HG03159 (cell line): ENCODE measurements at regions not wholly inside any gene's neighbourhood (a gene's known extent, or its start where the extent isn't known, plus 50 kb on each side); places are given as distances from the start of the nearest gene placed in this dataset.
"Not testable (repeated sequence)": the region's sequence is repeated elsewhere in the genome, so short reads cannot be mapped to it uniquely, and the experiment has no call there.

ENCODE experiments used
- ATAC-seq: cut with Tn5 transposase; IDR thresholded peaks from one replicate; pipeline ENCODE4 v1.9.1; 2021; ENCODE audit warnings: mild to moderate bottlenecking, moderate library complexity; ENCODE audit not compliant: unreplicated experiment

GRCh38 chr15:93333796-93334195, 244.8 kb upstream of the RGMA start:
- ATAC-seq = no peak

- ATAC-seq = not testable (repeated sequence)
Measured at GRCh38 chr15:93333126-93333525, 244.1 kb upstream of the RGMA start.

DNA sequence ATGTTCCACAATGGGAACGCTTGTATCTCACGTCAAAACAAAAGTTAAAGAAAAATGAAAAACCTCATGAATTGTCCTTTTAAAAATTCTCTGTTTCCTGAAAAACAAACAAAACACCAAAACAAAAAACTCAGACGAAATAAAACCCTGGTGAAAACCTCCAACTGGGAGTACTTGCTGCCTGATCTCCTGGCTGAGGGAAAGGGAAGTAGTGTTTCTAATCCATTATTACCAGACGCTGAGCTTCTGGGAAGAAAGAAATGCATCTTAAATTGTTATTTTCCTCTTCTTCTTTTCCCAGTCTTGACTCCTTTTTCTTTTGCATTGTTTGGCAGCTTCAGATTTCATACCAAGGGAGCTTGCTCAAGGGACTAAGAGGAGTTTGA, 243.2 kb upstream of the RGMA start:
- no peak for ATAC-seq

- no peak for ATAC-seq
Measured at GRCh38 chr15:93331545-93332167, 242.6 kb upstream of the RGMA start.

DNA sequence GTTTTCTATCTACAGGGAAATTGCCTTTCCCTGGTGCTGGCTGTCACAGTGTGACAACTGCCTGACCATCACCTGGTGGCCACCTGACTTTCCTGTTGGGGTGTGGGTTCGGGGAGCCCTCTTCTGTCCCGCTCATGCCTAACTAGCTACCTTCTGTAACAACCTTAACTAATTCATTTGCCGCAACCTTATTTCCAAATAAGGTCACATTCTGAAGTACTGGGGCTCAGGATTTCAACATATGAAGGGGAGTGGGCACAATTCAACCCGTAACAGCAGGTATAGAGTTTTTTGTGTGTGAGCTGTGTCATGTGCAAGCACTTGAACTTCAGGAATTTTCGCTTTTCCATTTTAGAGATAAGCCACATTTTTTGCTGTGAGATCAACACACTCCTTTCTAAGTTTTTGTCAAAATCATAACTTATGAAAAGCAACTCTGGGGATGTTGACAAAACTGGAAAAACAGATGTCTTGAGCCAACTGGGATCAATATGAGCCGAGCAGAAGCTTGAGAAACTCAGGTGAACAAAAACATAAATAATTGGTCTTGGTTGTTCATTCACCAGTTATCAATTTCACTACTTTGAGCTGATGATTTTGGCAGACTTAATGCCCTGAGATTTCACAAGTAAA, 242.0 kb upstream of the RGMA start:
- ATAC-seq = no peak

DNA sequence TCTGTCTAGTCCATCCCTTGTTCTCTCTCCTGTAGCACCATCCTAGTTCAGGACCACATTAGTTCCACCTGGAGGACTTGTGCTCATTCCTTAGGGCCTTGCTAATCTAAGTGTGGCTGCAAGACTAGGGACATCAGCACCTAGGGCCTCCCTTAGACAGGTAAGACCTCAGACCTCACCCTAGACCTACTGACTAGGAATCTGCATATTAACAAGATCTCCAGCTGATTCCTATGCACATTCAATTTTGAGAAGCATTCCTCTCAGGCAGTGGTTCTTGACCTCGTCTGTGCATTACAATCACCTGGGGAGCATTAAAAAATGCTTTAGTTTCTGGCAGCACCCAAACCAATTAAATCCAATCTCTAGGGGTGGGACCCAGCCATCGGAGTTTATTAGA, 238.4 kb upstream of the RGMA start:
- ATAC-seq = no peak

DNA sequence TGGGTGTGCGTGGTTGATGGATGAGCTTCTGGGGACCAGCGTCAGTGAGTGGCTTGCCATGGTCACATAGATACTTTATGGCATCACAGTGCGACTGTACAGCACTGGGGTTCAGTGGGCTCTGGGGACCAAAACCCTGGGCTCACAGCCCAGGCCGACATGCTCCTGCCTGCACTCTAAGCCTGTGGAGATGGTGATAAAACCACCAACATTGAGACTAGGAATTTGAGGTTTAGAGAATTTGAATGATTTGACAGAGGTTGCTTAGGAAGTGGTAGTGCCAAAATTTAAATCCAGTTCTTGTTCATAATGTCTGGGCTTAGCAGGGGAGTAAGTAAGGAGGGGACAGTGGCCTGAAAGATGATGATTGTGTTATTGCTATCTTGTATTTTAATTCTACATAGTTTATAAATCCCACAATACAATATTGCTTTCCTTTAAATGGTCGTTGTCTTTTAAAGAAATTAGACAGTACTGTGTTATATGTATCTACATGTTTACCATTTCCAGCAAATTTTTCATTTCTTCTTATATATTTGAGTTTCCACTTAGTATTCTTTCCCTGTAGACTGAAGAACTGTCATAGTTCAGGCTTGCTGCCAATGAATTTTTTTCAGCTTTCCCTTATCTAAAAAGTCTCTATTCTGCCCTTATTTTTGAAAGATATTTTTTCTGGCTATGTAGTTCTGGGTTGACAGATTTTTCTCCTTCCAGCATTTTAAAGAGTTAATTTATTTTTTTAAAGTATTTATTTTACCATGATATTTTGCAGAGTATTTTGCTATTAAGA, 235.4 kb upstream of the RGMA start:
- ATAC-seq = no peak

- ATAC-seq = no peak
Measured at GRCh38 chr15:93321881-93322282, 232.9 kb upstream of the RGMA start.

DNA sequence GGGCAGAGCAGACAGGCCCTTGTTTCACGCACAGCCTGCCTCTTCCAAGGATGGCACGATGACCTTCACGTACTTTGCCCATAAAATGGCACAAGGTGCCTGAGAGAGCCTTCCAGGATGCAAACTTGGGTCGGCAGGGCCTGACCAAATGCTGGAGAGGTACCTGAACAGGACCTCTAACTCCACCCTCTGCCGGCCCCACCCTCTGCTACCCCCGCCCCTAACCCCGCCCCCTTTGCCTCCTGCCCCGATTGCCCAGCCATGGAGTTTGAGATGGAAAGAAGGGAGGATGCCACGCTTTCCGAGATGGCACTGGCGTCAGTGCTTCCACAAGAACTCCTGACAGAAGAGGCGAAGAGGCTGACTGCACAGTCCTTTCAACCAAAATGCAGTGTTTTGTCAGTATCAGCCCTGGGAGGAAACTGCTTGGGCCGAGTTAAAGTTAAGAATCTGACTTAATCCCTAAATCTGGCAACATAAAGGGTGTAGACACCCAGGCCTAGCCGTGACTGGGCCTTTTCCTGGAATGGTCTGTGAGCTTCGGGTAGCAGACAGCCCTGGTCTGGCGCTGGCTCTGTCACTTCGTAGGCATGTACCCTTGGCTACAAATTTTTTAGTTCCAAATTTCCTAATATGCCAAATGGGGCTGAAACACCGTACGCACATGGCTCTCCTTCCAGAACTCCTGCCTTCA, 230.3 kb upstream of the RGMA start:
- ATAC-seq = no peak

GRCh38 chr15:93317772-93318171, 228.8 kb upstream of the RGMA start:
- ATAC-seq = no peak

DNA sequence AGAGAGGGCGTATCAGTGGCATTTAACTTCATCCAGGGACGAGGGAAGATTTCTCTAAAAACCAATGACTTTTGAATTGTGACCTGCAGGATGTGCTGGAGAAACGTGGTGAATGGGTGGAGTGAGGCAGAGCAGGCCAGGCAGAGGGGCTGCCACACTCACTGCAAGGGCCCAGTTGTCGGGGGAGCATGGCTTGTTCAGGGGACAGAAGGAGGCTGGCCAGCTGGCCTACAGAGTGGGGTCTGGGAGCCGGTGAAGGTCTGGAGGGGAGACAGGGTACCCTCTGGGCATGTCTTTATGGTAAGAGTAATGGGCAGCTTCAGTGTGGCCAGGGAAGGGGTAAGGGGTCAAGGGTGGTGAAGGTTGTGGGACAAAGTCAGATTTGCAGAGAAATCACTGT, 225.2 kb upstream of the RGMA start:
- no peak for ATAC-seq

DNA sequence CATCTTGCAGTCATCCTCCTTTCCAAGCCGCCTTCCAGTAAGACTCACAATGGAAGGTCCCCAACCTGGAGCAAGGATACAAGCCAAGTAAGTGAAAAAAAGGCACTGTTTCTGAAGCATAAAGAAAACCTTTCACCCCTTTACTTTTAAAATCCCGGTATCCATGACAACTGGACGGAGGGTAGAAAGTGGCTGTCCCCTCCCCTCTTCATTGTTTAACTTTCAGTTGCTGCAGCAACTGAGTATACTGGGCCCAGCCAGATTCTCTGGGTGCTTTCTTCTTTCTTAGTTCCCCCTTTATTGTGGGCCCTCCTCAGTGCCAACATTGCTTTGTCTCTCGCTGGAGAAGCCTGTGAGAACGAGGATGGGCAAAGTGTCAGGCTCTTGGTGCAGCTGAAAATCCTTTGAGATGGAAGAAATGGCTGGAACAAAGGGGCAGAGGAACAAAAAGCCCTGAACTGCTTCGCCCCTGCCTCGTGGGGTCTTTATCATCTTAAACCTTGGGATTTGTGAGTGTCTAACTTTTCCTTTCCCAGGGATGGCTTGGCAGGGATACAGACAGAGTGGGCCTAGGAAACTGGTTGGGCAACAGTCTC, 224.0 kb upstream of the RGMA start:
- no peak for ATAC-seq

- ATAC-seq = no peak
Measured at GRCh38 chr15:93311620-93312019, 222.6 kb upstream of the RGMA start.

DNA sequence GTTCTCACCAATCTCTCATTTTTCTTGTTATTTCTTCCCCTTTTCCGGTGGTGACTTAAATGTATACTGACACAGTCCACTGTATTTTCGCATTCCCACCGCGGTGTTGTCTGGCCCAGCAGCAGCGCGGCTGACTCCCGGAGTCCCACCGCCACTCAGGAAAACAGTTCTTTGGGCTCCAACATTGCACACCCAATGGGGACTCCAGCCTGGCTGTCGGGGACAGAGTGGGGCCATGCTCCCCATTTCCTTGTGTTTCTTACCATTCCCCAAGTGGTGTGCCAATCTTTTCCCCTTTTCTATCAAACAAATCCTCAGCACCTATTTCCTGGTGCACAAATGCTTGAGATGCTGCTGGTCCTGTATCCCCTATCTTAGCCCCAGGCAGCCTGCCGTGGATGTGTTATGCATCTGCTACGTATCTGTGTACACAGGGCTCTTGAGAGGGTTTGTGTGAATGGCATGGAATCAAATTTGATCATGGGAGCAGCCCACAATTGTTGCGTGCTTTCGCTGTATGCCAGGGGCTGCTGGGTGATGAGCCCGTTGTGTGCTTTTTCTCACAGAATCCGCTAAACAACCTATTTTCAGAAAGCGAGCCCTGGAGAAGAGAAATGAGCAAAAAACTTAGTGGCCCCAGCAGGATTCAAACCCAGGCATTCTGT, 219.1 kb upstream of the RGMA start:
- no peak for ATAC-seq

GRCh38 chr15:93307513-93307912, 218.5 kb upstream of the RGMA start:
- no peak for ATAC-seq

GRCh38 chr15:93305306-93305705, 216.3 kb upstream of the RGMA start:
- no peak for ATAC-seq

DNA sequence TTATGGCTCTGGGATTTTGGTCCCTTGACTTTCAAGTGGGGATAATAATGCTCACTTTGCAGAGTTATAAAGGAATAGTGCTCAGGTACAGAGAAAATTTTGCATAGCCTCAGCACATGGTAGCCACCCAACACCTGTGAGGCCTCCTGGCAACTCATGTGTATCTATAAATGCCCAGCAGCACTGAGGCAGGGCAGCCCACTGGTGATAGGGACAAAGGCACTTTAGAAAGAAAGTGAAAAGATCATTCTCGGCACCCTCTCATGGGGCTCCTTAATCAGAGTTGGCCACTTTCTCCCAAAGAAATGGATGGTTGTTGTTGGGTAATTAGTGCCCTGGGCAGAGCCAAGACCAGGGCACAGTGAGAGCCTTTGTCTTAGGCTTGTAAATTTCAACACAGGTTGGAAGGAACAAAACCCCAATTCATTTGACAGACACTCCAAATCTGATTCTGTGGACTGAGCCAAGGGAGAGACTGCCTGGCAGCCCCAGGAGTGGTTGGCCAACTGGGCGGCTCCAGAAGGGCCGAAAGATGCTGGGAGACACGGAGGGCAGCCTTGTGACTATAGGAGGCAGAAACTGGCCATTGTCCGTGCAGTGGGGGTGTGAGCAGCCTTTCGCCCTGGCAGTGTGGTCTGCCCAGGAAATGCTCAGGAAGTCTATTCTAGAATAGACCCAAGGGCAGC, 213.2 kb upstream of the RGMA start:
- no peak for ATAC-seq

DNA sequence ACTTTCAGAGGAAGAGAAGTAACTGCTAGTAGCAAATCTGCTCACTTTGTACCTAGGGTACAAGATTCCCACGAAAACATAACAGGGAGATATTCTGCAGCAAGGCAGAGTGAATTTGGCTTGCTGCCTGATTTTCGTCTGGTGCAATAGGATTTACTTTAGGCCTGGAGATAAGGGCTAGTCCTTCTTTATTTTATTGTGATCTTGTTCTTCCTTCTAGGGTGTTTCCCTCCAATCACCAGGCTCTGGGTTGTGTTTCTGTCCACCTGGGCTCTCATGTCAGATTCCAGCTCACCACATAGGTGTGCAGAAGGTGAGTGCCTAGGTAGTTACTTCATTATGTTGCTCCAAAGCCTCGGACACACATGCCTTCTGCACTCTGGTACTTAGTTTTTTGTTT, 211.8 kb upstream of the RGMA start:
- no peak for ATAC-seq

- no peak for ATAC-seq
Measured at GRCh38 chr15:93299675-93300074, 210.7 kb upstream of the RGMA start.

- no peak for ATAC-seq
Measured at GRCh38 chr15:93298901-93299300, 209.9 kb upstream of the RGMA start.
